Stomach (tissue), 4 donors: ENCODE measurements at regions not wholly inside any gene's neighbourhood (a gene's known extent, or its start where the extent isn't known, plus 50 kb on each side); places are given as distances from the start of the nearest gene placed in this dataset.

Experiments used
- EP300 ChIP-seq: sonication (generic); formaldehyde crosslinking; IDR thresholded peaks from one replicate; pipeline ENCODE4 v1.6.1; 2017; ENCODE audit warnings: antibody characterized with exemption
- POLR2A ChIP-seq, 4 donors: fragments of 450-650 bp; IDR thresholded peaks; one replicate each; pipeline ENCODE4 v1.6.1; 2016; ENCODE audit warnings: antibody characterized with exemption in 4 of 4, control low read depth in 2 of 4, mild to moderate bottlenecking in 1 of 4, moderate library complexity in 1 of 4
- TF ChIP-seq, protein P1 (sequence below), 7 experiments: fragments of 450-650 bp in 4 of 7; fragments of 200-600 bp in 3 of 7; sonication (generic) in 3 of 7; IDR thresholded peaks; one replicate each; pipeline ENCODE4 v1.5.1; 2016 to 2019; ENCODE audit warnings: antibody characterized with exemption in 7 of 7, control low read depth in 2 of 7, mild to moderate bottlenecking in 1 of 7

DNA sequence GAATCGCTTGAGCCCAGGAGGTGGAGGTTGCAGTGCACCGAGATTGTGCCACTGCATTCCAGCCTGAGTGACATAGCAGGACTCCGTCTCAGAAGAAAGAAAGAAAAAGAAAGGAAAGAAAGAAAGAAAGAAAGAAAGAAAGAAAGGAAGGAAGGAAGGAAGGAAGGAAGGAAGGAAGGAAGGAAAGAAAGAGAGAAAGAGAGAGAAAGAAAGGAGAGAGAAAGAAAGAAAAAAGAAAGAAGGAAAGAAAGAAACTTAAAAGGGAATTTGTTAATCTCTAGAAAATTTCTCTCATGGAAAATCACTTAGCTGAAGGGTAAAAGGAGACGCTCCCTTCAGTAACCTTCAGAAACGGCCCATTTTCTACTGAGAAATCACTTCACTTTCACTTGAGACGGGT lies 279.5 kb upstream of the KLF6 start:
- TF ChIP-seq POLR2A (IDR thresholded peaks at IDR 0.05) (no peak), EP300 (no peak)
- TF ChIP-seq, protein P1, sequence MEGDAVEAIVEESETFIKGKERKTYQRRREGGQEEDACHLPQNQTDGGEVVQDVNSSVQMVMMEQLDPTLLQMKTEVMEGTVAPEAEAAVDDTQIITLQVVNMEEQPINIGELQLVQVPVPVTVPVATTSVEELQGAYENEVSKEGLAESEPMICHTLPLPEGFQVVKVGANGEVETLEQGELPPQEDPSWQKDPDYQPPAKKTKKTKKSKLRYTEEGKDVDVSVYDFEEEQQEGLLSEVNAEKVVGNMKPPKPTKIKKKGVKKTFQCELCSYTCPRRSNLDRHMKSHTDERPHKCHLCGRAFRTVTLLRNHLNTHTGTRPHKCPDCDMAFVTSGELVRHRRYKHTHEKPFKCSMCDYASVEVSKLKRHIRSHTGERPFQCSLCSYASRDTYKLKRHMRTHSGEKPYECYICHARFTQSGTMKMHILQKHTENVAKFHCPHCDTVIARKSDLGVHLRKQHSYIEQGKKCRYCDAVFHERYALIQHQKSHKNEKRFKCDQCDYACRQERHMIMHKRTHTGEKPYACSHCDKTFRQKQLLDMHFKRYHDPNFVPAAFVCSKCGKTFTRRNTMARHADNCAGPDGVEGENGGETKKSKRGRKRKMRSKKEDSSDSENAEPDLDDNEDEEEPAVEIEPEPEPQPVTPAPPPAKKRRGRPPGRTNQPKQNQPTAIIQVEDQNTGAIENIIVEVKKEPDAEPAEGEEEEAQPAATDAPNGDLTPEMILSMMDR (IDR thresholded peaks at IDR 0.05): no peak
